OCI-LY1 (cell line): ENCODE measurements at regions not wholly inside any gene's neighbourhood (a gene's known extent, or its start where the extent isn't known, plus 50 kb on each side); places are given as distances from the start of the nearest gene placed in this dataset.

ENCODE experiments used
- EZH2 ChIP-seq: fragments of 200-600 bp; sonication (generic), shearing (Covaris generic); IDR thresholded peaks from 2 replicates; pipeline ENCODE4 v1.8.0; 2017; ENCODE audit warnings: borderline replicate concordance, mixed run types, mild to moderate bottlenecking, antibody characterized with exemption, low read length, moderate library complexity, mixed read lengths
- TF ChIP-seq, protein P1 (sequence below): fragments of 200-600 bp; sonication (generic), shearing (Covaris generic); IDR thresholded peaks from 2 replicates; pipeline ENCODE4 v1.5.1; 2017; ENCODE audit warnings: mild to moderate bottlenecking, antibody characterized with exemption, low read length, moderate library complexity, mixed read lengths

DNA sequence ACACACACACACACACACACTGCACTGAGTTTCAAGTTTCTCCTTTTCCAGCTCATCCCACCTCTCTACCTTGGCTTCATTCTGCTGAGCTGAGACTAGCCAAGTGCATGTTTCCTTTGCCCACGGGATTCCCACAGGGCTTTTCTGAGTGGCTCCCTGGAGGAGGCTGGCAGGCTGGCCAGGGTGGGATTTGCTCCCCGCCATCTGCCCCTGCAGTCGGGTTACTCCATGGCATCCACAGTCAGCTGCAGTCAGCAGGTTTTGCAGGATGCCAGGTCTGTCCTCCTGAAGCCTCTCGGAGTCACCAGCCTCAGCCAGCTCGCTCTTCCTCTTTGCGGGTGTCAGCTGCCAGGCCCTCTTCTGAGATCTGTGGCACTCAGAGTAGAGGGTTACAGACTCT lies 783.7 kb upstream of the SOX11 start:
- TF ChIP-seq, protein P1, sequence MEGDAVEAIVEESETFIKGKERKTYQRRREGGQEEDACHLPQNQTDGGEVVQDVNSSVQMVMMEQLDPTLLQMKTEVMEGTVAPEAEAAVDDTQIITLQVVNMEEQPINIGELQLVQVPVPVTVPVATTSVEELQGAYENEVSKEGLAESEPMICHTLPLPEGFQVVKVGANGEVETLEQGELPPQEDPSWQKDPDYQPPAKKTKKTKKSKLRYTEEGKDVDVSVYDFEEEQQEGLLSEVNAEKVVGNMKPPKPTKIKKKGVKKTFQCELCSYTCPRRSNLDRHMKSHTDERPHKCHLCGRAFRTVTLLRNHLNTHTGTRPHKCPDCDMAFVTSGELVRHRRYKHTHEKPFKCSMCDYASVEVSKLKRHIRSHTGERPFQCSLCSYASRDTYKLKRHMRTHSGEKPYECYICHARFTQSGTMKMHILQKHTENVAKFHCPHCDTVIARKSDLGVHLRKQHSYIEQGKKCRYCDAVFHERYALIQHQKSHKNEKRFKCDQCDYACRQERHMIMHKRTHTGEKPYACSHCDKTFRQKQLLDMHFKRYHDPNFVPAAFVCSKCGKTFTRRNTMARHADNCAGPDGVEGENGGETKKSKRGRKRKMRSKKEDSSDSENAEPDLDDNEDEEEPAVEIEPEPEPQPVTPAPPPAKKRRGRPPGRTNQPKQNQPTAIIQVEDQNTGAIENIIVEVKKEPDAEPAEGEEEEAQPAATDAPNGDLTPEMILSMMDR = no peak
- TF ChIP-seq EZH2 = no peak
